DMS53 treated with DMSO at 0.1 percent for 48 hours (cell line): ENCODE measurements at regions not wholly inside any gene's neighbourhood (a gene's known extent, or its start where the extent isn't known, plus 50 kb on each side); places are given as distances from the start of the nearest gene placed in this dataset.

Experiments
- DNase-seq: peaks from one replicate; lab custom pipeline; 2025; ENCODE audit not compliant: unreplicated experiment; lab: John Stamatoyannopoulos, UW

GRCh38 chr2:12928197-12928774 is 211.6 kb downstream of the TRIB2 start:
- DNase-seq, result no peak

GRCh38 chr2:12928775-12929401 is 212.2 kb downstream of the TRIB2 start:
- no peak for DNase-seq

GRCh38 chr2:12929758-12930157 is 213.0 kb downstream of the TRIB2 start:
- no peak for DNase-seq

- no peak for DNase-seq
Observed at GRCh38 chr2:12930391-12930790, 213.7 kb downstream of the TRIB2 start.

- DNase-seq, result peak; percentile 30
Observed at GRCh38 chr2:12931186-12931844, 214.6 kb downstream of the TRIB2 start.

- DNase-seq, result no peak
Observed at GRCh38 chr2:12932192-12932591, 215.5 kb downstream of the TRIB2 start.

- no peak for DNase-seq
Observed at GRCh38 chr2:12934146-12934756, 217.5 kb downstream of the TRIB2 start.

- DNase-seq, result no peak
Observed at GRCh38 chr2:12935222-12935621, 218.5 kb downstream of the TRIB2 start.

GRCh38 chr2:12935796-12936195 is 219.1 kb downstream of the TRIB2 start:
- DNase-seq, result no peak

- no peak for DNase-seq
Observed at GRCh38 chr2:12941203-12941602, 224.5 kb downstream of the TRIB2 start.

- DNase-seq, result no peak
Observed at GRCh38 chr2:12948231-12948960, 231.7 kb downstream of the TRIB2 start.

GRCh38 chr2:12948961-12949353 is 232.2 kb downstream of the TRIB2 start:
- no peak for DNase-seq

- no peak for DNase-seq
Observed at GRCh38 chr2:12949406-12949805, 232.7 kb downstream of the TRIB2 start.

- no peak for DNase-seq
Observed at GRCh38 chr2:12950174-12950573, 233.4 kb downstream of the TRIB2 start.

- DNase-seq, result no peak
Observed at GRCh38 chr2:12950957-12951656, 234.4 kb downstream of the TRIB2 start.

- DNase-seq, result no peak
Observed at GRCh38 chr2:12951657-12951973, 234.9 kb downstream of the TRIB2 start.

GRCh38 chr2:12953596-12953995 is 236.9 kb downstream of the TRIB2 start:
- DNase-seq, result no peak

- DNase-seq, result no peak
Observed at GRCh38 chr2:12955864-12956263, 239.1 kb downstream of the TRIB2 start.

- no peak for DNase-seq
Observed at GRCh38 chr2:12957251-12957650, 240.5 kb downstream of the TRIB2 start.

- DNase-seq, result no peak
Observed at GRCh38 chr2:12959935-12960334, 243.2 kb downstream of the TRIB2 start.

- no peak for DNase-seq
Observed at GRCh38 chr2:12960671-12961070, 243.9 kb downstream of the TRIB2 start.
